Natural killer cell (primary cell): ENCODE measurements at regions not wholly inside any gene's neighbourhood (a gene's known extent, or its start where the extent isn't known, plus 50 kb on each side); places are given as distances from the start of the nearest gene placed in this dataset.

Experiments used
- ATAC-seq, 3 donors: fragments of 150-1000 bp in 2 of 3; fragments of 200-7000 bp in 1 of 3; cut with Tn5 transposase; 1 replicate in 1 of 3; 2 replicates in 2 of 3; pipeline ENCODE4 v1.10.0; 2021; ENCODE audit warnings: mild to moderate bottlenecking in 2 of 3, moderate library complexity in 2 of 3
- DNase-seq, 2 donors: peaks; one replicate each; pipeline versions ENCODE4 v3.0.0 to v3.0.0-alpha.2; 2013 to 2021; ENCODE audit warnings: mixed read lengths in 1 of 2
- H3K27ac ChIP-seq: one replicate; pipeline ENCODE4 v1.5.1; 2013; ENCODE audit warnings: mild to moderate bottlenecking, low read length
- H3K27me3 ChIP-seq: one replicate; pipeline ENCODE4 v1.6.1; 2013; ENCODE audit warnings: low read length; ENCODE audit not compliant: control insufficient read depth, insufficient read depth
- H3K36me3 ChIP-seq: one replicate; pipeline ENCODE4 v1.6.1; 2013; ENCODE audit warnings: low read length; ENCODE audit not compliant: control insufficient read depth, insufficient read depth
- H3K4me1 ChIP-seq: one replicate; pipeline ENCODE4 v1.6.1; 2013; ENCODE audit warnings: low read length; ENCODE audit not compliant: control insufficient read depth, insufficient read depth
- H3K4me3 ChIP-seq: one replicate; pipeline ENCODE4 v1.5.1; 2013; ENCODE audit warnings: low read length
- H3K9me3 ChIP-seq: one replicate; pipeline ENCODE4 v1.6.1; 2013; ENCODE audit warnings: low read length; ENCODE audit not compliant: control insufficient read depth, insufficient read depth
- H3K27ac Mint-ChIP-seq, 2 donors: one replicate each; pipeline ENCODE4 v1.8.0; 2022; ENCODE audit warnings: mild to moderate bottlenecking in 2 of 2, mixed read lengths in 2 of 2, moderate library complexity in 1 of 2
- H3K27me3 Mint-ChIP-seq, 2 donors: one replicate each; pipeline ENCODE4 v1.8.0; 2022; ENCODE audit warnings: low read depth in 2 of 2, mixed read lengths in 2 of 2
- H3K36me3 Mint-ChIP-seq: one replicate; pipeline ENCODE4 v1.8.0; 2022; ENCODE audit warnings: mixed read lengths
- H3K4me1 Mint-ChIP-seq, 2 donors: one replicate each; pipeline ENCODE4 v1.8.0; 2022; ENCODE audit warnings: mixed read lengths in 2 of 2
- H3K4me3 Mint-ChIP-seq: one replicate; pipeline ENCODE4 v1.8.0; 2022; ENCODE audit warnings: mild to moderate bottlenecking, moderate library complexity, mixed read lengths
- H3K9me3 Mint-ChIP-seq, 2 donors: one replicate each; pipeline ENCODE4 v1.8.0; 2022; ENCODE audit warnings: mixed read lengths in 2 of 2
- WGBS: methylation state at CpG from one replicate; pipeline ENCODE4 v1.1.7; 2013; ENCODE audit warnings: missing lambda C conversion rate; ENCODE audit not compliant: insufficient coverage; 5-methylcytosine and 5-hydroxymethylcytosine counted together
- intact Hi-C: fragments of 100-400 bp; cut with micrococcal nuclease; formaldehyde crosslinking; loops from one replicate; pipeline ENCODE4 v1.14.2; 2022
- TF ChIP-seq, protein P1 (sequence below): fragments of 200-600 bp; IDR thresholded peaks from one replicate; pipeline ENCODE4 v1.8.0; 2022; ENCODE audit warnings: antibody characterized with exemption

DNA sequence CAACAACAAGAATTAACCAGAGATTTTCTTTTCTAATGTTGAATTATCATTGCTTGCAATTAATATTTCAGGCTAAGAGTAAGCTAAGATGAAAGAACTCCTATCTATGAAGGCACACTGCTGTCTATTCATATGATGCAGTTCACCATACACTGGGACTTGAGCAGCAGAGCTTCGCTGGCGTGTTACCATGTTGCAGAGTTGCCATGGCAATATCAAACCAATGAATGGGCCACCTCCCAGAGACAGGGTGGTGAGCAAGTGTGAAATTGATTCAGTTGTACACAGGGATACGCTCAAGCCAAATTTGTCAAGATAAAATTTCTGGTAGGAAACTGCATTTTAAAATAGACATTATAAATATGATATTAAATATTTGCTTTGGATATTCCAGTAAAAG is 69.3 kb upstream of the MYO16 start:
- Histone ChIP-seq H3K4me1 (no peaks in the 10 kb centered on the region), H3K27me3 (no peaks in the 10 kb centered on the region), H3K4me3 (no peak overlapping the region), H3K9me3 (no peaks in the 10 kb centered on the region), H3K27ac (no peak overlapping the region), H3K36me3 (no peaks in the 10 kb centered on the region)
- H3K4me1 Mint-ChIP-seq, result no peaks in the 10 kb centered on the region
- no peaks in the 10 kb centered on the region for H3K36me3 Mint-ChIP-seq
- intact Hi-C loops, result no loop called here
- WGBS, result 88% methylated on average over 2 of the region's 3 CpGs
- H3K27ac Mint-ChIP-seq, result no peak overlapping the region
- ATAC-seq (no peak), DNase-seq (no peak)
- H3K9me3 Mint-ChIP-seq, result peaks cover 5 to 6% of the 10 kb centered on the region in 2 donors
- H3K27me3 Mint-ChIP-seq, result no peaks in the 10 kb centered on the region
- TF ChIP-seq, protein P1, sequence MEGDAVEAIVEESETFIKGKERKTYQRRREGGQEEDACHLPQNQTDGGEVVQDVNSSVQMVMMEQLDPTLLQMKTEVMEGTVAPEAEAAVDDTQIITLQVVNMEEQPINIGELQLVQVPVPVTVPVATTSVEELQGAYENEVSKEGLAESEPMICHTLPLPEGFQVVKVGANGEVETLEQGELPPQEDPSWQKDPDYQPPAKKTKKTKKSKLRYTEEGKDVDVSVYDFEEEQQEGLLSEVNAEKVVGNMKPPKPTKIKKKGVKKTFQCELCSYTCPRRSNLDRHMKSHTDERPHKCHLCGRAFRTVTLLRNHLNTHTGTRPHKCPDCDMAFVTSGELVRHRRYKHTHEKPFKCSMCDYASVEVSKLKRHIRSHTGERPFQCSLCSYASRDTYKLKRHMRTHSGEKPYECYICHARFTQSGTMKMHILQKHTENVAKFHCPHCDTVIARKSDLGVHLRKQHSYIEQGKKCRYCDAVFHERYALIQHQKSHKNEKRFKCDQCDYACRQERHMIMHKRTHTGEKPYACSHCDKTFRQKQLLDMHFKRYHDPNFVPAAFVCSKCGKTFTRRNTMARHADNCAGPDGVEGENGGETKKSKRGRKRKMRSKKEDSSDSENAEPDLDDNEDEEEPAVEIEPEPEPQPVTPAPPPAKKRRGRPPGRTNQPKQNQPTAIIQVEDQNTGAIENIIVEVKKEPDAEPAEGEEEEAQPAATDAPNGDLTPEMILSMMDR, result no peak
- H3K4me3 Mint-ChIP-seq, result no peak overlapping the region

DNA sequence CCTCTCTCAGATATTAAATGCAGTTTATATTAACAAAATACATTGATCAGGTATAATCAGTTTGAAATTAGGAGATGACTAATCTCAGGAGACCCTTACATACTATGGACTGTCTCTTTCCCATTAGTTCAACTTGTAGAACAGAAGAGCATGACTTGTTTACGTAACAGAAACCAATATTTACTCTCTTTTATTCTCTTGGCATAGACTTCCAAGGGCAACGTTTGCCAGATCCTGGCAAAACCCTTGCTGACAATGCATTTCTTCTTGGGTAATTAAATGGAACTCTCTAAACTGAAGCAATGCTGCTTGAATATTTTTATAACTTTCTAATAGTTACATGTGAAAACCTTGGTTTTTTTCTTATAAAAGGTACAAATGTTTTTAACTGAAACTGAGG is 68.3 kb upstream of the MYO16 start:
- Mint-ChIP-seq H3K4me3 (no peak overlapping the region), H3K9me3 (peaks cover 5 to 6% of the 10 kb centered on the region in 2 donors), H3K27ac (no peak overlapping the region), H3K27me3 (no peaks in the 10 kb centered on the region), H3K4me1 (no peaks in the 10 kb centered on the region), H3K36me3 (no peaks in the 10 kb centered on the region)
- Histone ChIP-seq H3K27me3 (no peaks in the 10 kb centered on the region), H3K9me3 (no peaks in the 10 kb centered on the region), H3K36me3 (no peaks in the 10 kb centered on the region), H3K4me3 (no peak overlapping the region), H3K27ac (no peak overlapping the region), H3K4me1 (no peaks in the 10 kb centered on the region)
- TF ChIP-seq, protein P1, result no peak
- 56% methylated on average over 2 of the region's 2 CpGs for WGBS
- intact Hi-C loops, result no loop called here
- DNase-seq (no peak), ATAC-seq (no peak)

DNA sequence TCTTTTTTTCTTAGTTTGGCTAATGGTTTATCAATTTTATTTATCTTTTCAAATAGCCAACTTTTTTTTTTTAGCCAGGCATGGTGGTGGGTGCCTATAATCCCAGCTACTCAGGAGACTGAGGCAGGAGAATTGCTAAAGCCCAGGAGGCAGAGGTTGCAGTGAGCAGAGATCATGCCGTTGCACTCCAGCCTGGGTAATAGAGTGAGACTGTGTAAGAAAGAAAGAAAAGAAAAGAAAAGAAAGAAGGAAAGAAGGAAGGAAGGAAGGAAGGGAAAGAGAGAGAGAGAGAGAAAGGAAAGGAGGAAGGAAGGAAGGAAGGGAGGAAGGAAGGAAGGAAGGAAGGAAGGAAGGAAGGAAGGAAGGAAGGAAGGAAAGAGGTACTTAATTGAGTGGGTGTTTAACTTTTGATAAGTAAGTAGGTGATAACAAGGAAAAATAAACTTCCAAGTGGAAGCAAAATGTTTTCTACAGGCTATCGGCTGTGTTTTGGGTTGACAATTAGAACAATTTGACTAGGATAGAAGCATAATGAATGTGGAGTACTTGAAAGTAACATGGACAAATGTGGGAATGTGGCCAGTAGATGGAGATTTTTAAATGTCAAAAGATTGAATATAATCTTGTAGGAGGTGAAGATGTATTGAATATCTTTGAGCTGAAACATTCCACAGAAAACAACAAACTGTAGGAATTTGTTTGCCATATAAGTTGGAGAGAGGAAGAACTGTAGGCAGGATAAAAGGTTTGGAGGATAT is 62.8 kb upstream of the MYO16 start:
- no peak overlapping the region for H3K27ac Mint-ChIP-seq
- H3K27me3 Mint-ChIP-seq, result no peaks in the 10 kb centered on the region
- H3K27me3 ChIP-seq, result no peaks in the 10 kb centered on the region
- no peaks in the 10 kb centered on the region for H3K4me1 Mint-ChIP-seq
- H3K9me3 Mint-ChIP-seq, result peaks cover 10 to 11% of the 10 kb centered on the region in 2 donors
- H3K4me3 ChIP-seq, result no peak overlapping the region
- no peak overlapping the region for H3K27ac ChIP-seq
- H3K9me3 ChIP-seq, result no peaks in the 10 kb centered on the region
- no peak overlapping the region for H3K4me3 Mint-ChIP-seq
- DNase-seq (no peak), ATAC-seq (no peak)
- 88% methylated on average over 2 of the region's 2 CpGs for WGBS
- no peaks in the 10 kb centered on the region for H3K36me3 Mint-ChIP-seq
- no peaks in the 10 kb centered on the region for H3K4me1 ChIP-seq
- TF ChIP-seq, protein P1, result no peak
- no peaks in the 10 kb centered on the region for H3K36me3 ChIP-seq
- intact Hi-C loops, result no loop called here

DNA sequence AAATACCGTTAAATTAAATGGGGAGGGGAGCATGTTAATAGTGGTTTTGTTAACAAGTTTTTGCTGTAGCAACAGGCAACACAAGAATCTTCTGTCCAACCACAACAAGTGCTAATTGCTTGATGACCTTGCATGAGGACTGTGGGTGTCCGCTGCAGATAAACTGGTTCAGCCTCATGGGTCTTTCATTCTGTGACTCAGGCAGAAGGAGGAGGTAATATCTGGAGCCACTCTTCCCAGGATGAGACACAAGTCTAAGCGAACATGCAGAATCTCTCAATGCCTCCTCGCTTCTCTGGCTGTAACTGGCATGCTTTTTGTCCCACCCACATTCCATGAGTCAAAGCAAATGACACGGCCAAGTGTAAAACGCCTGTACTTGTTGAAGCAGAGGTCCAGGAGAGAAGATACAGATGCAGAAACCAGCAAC is 56.6 kb upstream of the MYO16 start:
- H3K4me1 Mint-ChIP-seq, result no peaks in the 10 kb centered on the region
- no peaks in the 10 kb centered on the region for H3K36me3 ChIP-seq
- H3K27ac Mint-ChIP-seq, result no peak overlapping the region
- peaks cover 3 to 5% of the 10 kb centered on the region in 2 donors for H3K9me3 Mint-ChIP-seq
- no peaks in the 10 kb centered on the region for H3K27me3 Mint-ChIP-seq
- no peak overlapping the region for H3K4me3 Mint-ChIP-seq
- H3K27ac ChIP-seq, result no peak overlapping the region
- TF ChIP-seq, protein P1, result no peak
- no peaks in the 10 kb centered on the region for H3K27me3 ChIP-seq
- no peaks in the 10 kb centered on the region for H3K9me3 ChIP-seq
- WGBS, result 89% methylated on average over 6 of the region's 6 CpGs
- no peak overlapping the region for H3K4me3 ChIP-seq
- no peak for ATAC-seq
- no peaks in the 10 kb centered on the region for H3K36me3 Mint-ChIP-seq
- no peaks in the 10 kb centered on the region for H3K4me1 ChIP-seq
- intact Hi-C loops, result no loop called here
- no peak for DNase-seq
